K562 (cell line): ENCODE measurements at regions not wholly inside any gene's neighbourhood (a gene's known extent, or its start where the extent isn't known, plus 50 kb on each side); places are given as distances from the start of the nearest gene placed in this dataset.

ENCODE experiments used
- ATAC-seq: fragments of 200-7000 bp; cut with Tn5 transposase; 3 replicates; pipeline ENCODE4 v1.9.1; 2020; ENCODE audit warnings: moderate library complexity
- BruUV-seq: library from RNA; stranded (reverse); fragments of 400-500 nt; replicated peaks from 2 replicates; lab custom pipeline; 2021; lab: Mats Ljungman, UMichigan
- CTCF ChIA-PET: fragments of 300-600 bp; formaldehyde crosslinking; extraction: SDS; loops from one replicate; lab custom pipeline; 2021; ENCODE audit warnings: low intra/inter-chr PET ratio; lab: Yijun Ruan, JAX
- POLR2A ChIA-PET: fragments of 300-600, 350-650 bp; sonication (Branson Sonifier 250); formaldehyde crosslinking; extraction: SDS; loops from one replicate; lab custom pipeline; 2021; ENCODE audit warnings: antibody characterized with exemption, inconsistent platforms; lab: Yijun Ruan, JAX
- DNase-seq, 4 experiments: peaks; one replicate each; pipeline versions ENCODE4 v3.0.0 to v3.0.0-alpha.2; 2011 to 2018; ENCODE audit warnings: low spot score in 3 of 4, mixed read lengths in 3 of 4; ENCODE audit errors: extremely low read depth in 1 of 4
- FAIRE-seq: peaks from 2 replicates; lab custom pipeline; 2011; peaks lifted over from hg19 to GRCh38; lab: Jason Lieb, UNC
- H2AFZ ChIP-seq: 2 replicates; pipeline ENCODE4 v1.6.0; 2011; ENCODE audit warnings: low read depth, low read length, control low read depth, inconsistent platforms
- H3K27ac ChIP-seq: fragments of 200-600 bp; 3 replicates; pipeline ENCODE4 v1.8.0; 2011; ENCODE audit warnings: low read depth, mild to moderate bottlenecking, control low read depth, inconsistent platforms, low read length, moderate library complexity, mixed read lengths; ENCODE audit errors: extremely low read depth
- H3K27me3 ChIP-seq, 2 experiments: fragments of 300-600 bp in 1 of 2; 2 replicates in 1 of 2; 3 replicates in 1 of 2; pipeline versions ENCODE4 v1.6.0 to v1.8.0; 2011; ENCODE audit warnings: inconsistent platforms in 2 of 2, low read length in 2 of 2, mild to moderate bottlenecking in 1 of 2, mixed read lengths in 1 of 2, moderate library complexity in 1 of 2; ENCODE audit not compliant: control insufficient read depth in 2 of 2, insufficient read depth in 2 of 2
- H3K36me3 ChIP-seq: fragments of 300-600 bp; 3 replicates; pipeline ENCODE4 v1.8.0; 2011; ENCODE audit warnings: mild to moderate bottlenecking, low read length, inconsistent platforms; ENCODE audit not compliant: control insufficient read depth, insufficient read depth
- H3K4me1 ChIP-seq, 2 experiments: fragments of 200-600 bp in 1 of 2; replicated peaks in 1 of 2; 2 replicates in 1 of 2; 3 replicates in 1 of 2; pipeline versions ENCODE4 v1.5.1 to v1.8.0; 2011; ENCODE audit warnings: inconsistent platforms in 2 of 2, low read length in 2 of 2, mild to moderate bottlenecking in 1 of 2, mixed read lengths in 1 of 2, moderate library complexity in 1 of 2; ENCODE audit not compliant: control insufficient read depth in 2 of 2, insufficient read depth in 2 of 2
- H3K4me2 ChIP-seq: 2 replicates; pipeline ENCODE4 v1.6.1; 2011; ENCODE audit warnings: low read length, control low read depth, inconsistent platforms, mixed read lengths; ENCODE audit not compliant: insufficient read depth
- H3K4me3 ChIP-seq: fragments of 200-600 bp; sonication (generic), shearing (Covaris generic); 2 replicates; pipeline ENCODE4 v1.5.1; 2016; ENCODE audit warnings: control low read depth, inconsistent platforms
- H3K79me2 ChIP-seq: fragments of 200-600 bp; 3 replicates; pipeline ENCODE4 v1.8.0; 2011; ENCODE audit warnings: low read length, inconsistent platforms; ENCODE audit not compliant: control insufficient read depth, insufficient read depth
- H3K9ac ChIP-seq, 2 experiments: 2 replicates each; pipeline versions ENCODE4 v1.6.0 to v1.6.1; 2011; ENCODE audit warnings: low read depth in 2 of 2, low read length in 2 of 2, control low read depth in 1 of 2, inconsistent platforms in 1 of 2, mild to moderate bottlenecking in 1 of 2, mixed read lengths in 1 of 2; ENCODE audit not compliant: insufficient read depth in 1 of 2
- H3K9me1 ChIP-seq: one replicate; pipeline ENCODE4 v1.6.0; 2011; ENCODE audit warnings: inconsistent platforms, mild to moderate bottlenecking, low read length, moderate library complexity; ENCODE audit not compliant: control insufficient read depth, insufficient read depth
- H3K9me3 ChIP-seq: replicated peaks from 2 replicates; pipeline ENCODE4 v1.5.1; 2011; ENCODE audit warnings: low read depth, low read length, inconsistent platforms; ENCODE audit not compliant: control insufficient read depth, insufficient read depth
- H4K20me1 ChIP-seq: replicated peaks from 2 replicates; pipeline ENCODE4 v1.6.1; 2011; ENCODE audit warnings: low read length, inconsistent platforms, mixed read lengths; ENCODE audit not compliant: control insufficient read depth, insufficient read depth
- CBX1 ChIP-seq: sonication (generic); IDR thresholded peaks from 2 replicates; pipeline ENCODE4 v1.6.1; 2016; ENCODE audit warnings: antibody characterized with exemption, low read depth, mild to moderate bottlenecking
- PTTG1 ChIP-seq: fragments of 450-650 bp; IDR thresholded peaks from 2 replicates; pipeline ENCODE4 v1.6.1; 2016; ENCODE audit warnings: low read depth, mild to moderate bottlenecking, missing genetic modification characterization, missing compliant biosample characterization
- WGBS: fragments of 100-300 bp; shearing (Covaris generic); methylation state at CpG from one replicate; pipeline ENCODE4 v1.1.6; 2016; ENCODE audit warnings: low coverage, mixed read lengths; ENCODE audit not compliant: insufficient coverage; ENCODE audit errors: missing lambda C conversion rate; 5-methylcytosine and 5-hydroxymethylcytosine counted together
- in situ Hi-C: fragments of 300-500 bp; cut with MboI; formaldehyde crosslinking; loops from 4 replicates; pipeline ENCODE4 v1.15.0; 2018; ENCODE audit warnings: inconsistent platforms, mixed read lengths
- intact Hi-C: fragments of 100-400 bp; cut with micrococcal nuclease; formaldehyde crosslinking; loops from 2 replicates; pipeline ENCODE4 v1.14.2; 2022
- TF ChIP-seq, protein P1 (sequence below): fragments of 150-350 bp; IDR thresholded peaks from 2 replicates; pipeline ENCODE4 v1.6.1; 2014; ENCODE audit warnings: low read depth, mild to moderate bottlenecking, low read length, borderline replicate concordance
- TF ChIP-seq, protein P2 (sequence below): fragments of 450-650 bp; IDR thresholded peaks from 2 replicates; pipeline ENCODE4 v1.6.1; 2018; ENCODE audit warnings: mild to moderate bottlenecking, low read depth; ENCODE audit not compliant: partially characterized antibody

DNA sequence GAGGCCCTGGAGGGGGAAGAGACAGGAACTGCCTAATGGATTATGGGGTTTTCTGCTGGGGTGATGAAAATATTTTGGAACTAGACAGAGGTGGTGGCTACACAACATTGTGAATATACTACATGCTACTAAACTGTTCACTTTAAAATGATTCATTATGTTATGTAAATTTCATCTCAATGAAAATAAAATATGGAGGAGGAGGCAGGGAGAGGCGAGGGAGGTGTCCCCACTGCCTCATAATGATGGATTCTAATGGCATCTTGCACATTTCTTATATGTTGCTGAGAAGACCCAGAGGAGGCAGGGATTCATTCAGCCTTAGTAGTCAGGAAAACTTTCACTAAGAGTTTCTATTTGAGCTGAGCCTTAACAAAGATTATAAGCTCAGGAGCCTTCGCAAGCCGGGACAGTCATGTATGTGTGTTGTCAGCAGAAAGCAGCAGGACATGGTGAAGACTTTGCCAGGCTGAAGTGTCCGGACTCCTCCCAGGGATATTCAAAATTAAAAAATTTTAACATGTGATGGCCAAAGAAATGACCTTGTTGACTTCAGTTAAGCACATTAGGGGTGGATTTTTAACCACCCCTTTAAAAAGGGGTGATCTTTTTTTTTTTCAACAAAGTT is 158.6 kb upstream of the PCSK2 start:
- Histone ChIP-seq H2AFZ (no peak overlapping the region), H3K4me1 (no peaks in the 10 kb centered on the region), H4K20me1 (no peaks in the 10 kb centered on the region), H3K9ac (no peak overlapping the region), H3K4me3 (no peak overlapping the region), H3K9me3 (no peaks in the 10 kb centered on the region), H3K79me2 (no peaks in the 10 kb centered on the region), H3K27ac (no peak overlapping the region), H3K36me3 (no peaks in the 10 kb centered on the region), H3K27me3 (no peaks in the 10 kb centered on the region), H3K9me1 (no peaks in the 10 kb centered on the region), H3K4me2 (no peak overlapping the region)
- in situ Hi-C loops: no loop called here
- FAIRE-seq (no peak), DNase-seq (no peak), ATAC-seq (no peak)
- WGBS: 3% methylated on average over 3 of the region's 4 CpGs
- intact Hi-C loops: no loop called here
- ChIA-PET CTCF (no interaction called here), POLR2A (no interaction called here)
- TF ChIP-seq, protein P1, sequence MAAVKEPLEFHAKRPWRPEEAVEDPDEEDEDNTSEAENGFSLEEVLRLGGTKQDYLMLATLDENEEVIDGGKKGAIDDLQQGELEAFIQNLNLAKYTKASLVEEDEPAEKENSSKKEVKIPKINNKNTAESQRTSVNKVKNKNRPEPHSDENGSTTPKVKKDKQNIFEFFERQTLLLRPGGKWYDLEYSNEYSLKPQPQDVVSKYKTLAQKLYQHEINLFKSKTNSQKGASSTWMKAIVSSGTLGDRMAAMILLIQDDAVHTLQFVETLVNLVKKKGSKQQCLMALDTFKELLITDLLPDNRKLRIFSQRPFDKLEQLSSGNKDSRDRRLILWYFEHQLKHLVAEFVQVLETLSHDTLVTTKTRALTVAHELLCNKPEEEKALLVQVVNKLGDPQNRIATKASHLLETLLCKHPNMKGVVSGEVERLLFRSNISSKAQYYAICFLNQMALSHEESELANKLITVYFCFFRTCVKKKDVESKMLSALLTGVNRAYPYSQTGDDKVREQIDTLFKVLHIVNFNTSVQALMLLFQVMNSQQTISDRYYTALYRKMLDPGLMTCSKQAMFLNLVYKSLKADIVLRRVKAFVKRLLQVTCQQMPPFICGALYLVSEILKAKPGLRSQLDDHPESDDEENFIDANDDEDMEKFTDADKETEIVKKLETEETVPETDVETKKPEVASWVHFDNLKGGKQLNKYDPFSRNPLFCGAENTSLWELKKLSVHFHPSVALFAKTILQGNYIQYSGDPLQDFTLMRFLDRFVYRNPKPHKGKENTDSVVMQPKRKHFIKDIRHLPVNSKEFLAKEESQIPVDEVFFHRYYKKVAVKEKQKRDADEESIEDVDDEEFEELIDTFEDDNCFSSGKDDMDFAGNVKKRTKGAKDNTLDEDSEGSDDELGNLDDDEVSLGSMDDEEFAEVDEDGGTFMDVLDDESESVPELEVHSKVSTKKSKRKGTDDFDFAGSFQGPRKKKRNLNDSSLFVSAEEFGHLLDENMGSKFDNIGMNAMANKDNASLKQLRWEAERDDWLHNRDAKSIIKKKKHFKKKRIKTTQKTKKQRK: no peak
- TF ChIP-seq PTTG1 (tag) (no peak), CBX1 (no peak)
- TF ChIP-seq, protein P2, sequence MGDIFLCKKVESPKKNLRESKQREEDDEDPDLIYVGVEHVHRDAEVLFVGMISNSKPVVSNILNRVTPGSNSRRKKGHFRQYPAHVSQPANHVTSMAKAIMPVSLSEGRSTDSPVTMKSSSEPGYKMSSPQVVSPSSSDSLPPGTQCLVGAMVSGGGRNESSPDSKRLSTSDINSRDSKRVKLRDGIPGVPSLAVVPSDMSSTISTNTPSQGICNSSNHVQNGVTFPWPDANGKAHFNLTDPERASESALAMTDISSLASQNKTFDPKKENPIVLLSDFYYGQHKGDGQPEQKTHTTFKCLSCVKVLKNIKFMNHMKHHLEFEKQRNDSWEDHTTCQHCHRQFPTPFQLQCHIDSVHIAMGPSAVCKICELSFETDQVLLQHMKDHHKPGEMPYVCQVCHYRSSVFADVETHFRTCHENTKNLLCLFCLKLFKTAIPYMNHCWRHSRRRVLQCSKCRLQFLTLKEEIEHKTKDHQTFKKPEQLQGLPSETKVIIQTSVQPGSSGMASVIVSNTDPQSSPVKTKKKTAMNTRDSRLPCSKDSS: no peak
- BruUV-seq: no TSS peak
